HG03066 (cell line): ENCODE measurements at regions not wholly inside any gene's neighbourhood (a gene's known extent, or its start where the extent isn't known, plus 50 kb on each side); places are given as distances from the start of the nearest gene placed in this dataset.
"Not testable (repeated sequence)": the region's sequence is repeated elsewhere in the genome, so short reads cannot be mapped to it uniquely, and the experiment has no call there.

Source experiments
- ATAC-seq: cut with Tn5 transposase; IDR thresholded peaks from one replicate; pipeline ENCODE4 v1.9.1; 2021; ENCODE audit warnings: low read depth; ENCODE audit not compliant: unreplicated experiment

DNA sequence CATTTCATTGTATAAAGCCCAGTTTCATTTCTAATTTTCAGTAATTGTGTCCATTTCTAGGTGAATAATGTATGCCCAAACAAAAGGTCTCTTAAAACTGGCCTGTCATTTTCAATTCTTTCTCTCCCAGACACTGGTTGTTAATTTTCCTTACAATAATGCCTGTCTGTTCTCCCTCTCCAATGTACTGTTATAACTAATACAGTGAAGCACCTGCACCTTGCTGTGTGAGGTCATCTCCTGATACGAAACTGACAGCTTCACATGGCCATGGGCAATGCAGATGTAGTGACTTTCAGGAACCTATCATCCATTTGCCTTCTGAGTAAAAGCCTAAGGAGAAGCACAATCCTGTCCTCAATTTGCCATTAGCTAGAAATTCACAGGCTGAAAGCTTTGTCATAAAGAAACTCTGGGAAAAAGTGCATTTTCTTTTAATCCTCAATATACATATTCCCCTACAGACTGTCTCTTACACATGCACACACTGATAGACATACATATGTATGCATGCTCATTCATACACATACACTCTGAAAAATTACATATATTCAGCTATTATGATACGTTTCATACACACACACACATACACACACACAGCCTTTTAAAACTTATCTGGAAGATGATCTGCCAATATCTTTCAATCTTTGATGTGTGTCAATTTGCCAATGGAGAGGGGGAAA is 1030.3 kb downstream of the TDRD15 start:
- ATAC-seq = no peak

GRCh38 chr2:22156661-22157060 is 1032.9 kb downstream of the TDRD15 start:
- not testable (repeated sequence) for ATAC-seq

DNA sequence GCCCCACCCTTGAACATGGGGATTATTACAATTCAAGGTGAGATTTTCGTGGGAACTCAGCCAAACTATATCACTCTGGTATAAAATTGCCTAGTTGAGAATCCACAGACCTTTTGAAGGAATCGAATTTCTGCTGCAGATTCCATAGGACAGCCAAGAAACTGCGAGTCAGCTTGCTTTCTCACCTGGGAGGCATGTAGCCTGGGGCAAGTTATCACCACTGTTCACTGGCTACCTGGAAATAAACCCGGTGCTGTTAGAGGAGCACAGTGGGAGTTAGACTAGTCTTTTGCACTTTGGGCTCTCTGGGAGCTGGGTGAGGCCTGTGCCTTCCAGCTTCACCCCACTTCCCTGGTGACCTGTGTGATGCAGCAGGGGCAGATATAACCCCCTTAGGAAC is 1043.5 kb downstream of the TDRD15 start:
- ATAC-seq = no peak

DNA sequence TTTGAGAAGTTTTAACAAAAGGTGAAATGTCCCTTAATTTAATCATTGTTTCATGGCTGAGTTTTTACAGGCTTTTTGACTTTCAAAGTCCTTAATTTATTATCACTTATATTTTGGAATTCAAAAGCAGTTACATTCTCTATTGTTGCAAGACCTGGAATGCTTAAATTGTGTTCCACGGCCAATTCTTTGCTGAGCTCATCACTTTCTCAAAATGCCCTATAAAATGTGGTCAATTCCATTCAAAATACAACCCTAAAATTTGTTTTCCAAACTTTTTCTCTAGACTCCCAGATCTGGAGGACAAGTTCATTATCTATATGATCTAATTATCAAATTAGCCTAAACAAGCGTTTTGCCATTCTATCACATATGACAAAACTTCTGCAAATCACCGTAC is 1051.2 kb downstream of the TDRD15 start:
- ATAC-seq = no peak

- ATAC-seq = no peak
These were observed 1061.5 kb downstream of the TDRD15 start for GRCh38 chr2:22185251-22185650.

DNA sequence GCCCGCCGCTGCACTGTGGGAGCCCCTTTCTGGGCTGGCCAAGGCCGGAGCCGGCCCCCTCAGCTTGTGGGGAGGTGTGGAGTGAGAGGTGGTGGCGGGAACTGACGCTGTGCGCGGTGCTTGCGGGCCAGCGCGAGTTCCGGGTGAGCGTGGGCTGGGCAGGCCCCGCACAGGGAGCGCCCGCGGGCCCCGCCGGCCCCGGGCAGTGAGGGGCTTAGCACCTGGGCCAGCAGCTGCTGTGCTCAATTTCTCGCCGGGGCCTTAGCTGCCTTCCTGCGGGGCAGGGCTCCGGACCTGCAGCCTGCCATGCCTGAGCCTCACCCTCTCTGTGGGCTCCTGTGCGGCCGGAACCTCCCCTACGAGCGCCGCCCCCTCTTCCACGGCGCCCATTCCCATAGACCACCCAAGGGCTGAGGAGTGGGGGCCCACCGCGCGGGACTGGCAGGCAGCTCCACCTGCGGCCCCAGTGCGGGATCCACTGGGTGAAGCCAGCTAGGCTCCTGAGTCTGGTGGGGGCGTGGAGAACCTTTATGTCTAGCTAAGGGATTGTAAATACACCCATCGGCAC is 1062.6 kb downstream of the TDRD15 start:
- not testable (repeated sequence) for ATAC-seq

DNA sequence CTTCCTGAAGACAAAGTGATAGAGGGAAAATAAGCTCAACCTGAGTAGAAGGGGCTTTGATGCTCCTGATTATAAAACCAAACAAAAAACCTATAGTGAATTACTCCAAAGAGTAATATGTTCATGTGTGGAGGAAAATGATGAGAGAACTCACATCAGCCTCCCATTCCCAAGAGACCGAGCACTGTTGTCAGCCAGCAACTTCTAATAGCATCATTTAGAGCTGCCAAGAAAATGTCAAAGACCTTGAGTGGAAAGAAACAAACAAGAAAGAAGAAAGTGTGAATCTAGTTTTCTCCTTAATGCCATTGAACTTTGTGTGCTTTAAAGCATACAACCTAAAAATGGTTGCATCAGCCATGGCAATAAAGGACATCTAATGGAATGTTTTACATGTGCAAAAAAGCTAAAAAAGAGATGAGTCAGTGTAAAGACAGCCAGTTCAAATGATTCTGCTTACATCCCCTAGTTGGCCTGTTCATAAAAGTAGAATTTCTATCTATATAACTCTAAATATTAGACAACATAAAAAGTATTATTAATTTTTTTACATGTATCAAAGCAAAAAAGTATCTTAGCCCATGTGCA is 1066.2 kb downstream of the TDRD15 start:
- ATAC-seq = no peak

DNA sequence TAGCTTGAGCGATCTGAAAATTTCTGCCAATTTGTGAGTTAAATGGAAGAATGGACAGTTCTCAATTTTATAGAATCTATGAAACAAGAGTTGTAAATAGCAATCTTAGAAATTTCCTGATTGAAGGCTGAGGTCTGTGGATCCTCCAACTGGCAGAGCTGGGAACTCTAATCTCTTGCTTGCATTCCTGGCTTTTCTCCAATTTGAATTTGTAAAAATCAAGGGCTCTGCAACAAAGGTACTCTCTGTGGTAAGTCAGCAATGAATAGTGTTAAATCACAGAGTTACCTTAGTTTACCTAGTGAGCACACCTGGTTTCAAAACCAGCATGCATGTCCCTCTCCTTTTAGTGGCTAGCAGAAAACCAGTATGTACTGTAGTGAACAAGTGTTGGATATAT is 1070.5 kb downstream of the TDRD15 start:
- ATAC-seq = no peak

DNA sequence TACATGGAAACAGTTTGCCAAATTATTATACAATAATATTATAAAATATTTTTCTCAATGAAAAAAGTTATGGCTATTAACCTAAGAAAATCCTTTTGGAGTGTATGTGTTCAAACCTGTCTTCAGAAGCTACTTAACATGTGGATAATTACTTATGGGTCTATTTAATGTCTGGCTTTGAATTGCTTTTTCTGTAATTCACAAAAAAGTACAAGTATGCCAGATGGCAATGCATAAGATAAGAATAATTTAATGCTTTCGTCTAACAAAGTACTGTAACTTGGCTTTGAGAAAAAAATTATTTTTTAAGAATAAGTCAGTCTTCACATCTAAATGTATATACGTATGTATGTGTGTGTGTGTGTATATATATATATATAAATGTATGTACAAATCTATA is 1073.0 kb downstream of the TDRD15 start:
- ATAC-seq = no peak

DNA sequence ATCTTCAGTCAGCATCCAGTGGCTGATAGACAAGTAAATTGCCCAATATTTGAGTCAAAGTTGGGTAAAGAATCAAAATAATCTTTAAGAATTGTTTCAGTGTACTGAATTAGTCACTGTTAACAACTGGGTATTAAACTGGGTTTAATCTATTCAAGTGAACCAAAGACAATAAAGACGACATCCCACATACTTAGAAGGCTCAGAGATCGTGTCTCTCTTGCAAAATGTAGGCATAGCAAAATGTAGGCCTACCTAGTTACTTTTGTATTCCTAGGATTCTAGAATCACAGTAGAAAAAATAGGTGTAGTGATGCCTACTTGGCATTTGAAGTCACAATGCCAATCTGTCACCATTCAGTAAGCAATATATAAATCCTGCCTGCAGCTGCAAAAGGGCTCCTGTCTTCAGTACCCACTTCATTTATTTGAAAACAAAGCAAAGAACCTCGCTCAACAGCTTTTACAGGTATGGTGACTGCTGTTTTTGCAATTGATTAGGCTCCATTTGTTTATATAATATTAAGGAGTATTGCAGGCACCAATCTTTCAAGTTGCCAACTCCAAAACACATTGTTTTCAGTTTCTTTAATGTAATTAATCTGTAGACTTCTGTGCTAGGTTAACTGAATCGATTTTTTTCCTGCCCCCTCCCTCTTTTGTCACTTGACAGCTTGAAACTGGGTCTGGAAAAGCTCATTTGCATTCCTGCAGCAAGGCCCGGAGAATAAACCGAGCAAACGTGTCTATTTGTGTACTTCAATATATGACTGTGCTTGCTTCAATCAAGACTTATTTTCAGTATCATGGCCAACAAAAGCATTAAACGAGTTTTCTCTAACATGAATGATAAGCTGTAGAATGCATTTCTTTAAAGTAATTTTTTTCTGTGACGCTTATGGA is 1074.9 kb downstream of the TDRD15 start:
- no peak for ATAC-seq

DNA sequence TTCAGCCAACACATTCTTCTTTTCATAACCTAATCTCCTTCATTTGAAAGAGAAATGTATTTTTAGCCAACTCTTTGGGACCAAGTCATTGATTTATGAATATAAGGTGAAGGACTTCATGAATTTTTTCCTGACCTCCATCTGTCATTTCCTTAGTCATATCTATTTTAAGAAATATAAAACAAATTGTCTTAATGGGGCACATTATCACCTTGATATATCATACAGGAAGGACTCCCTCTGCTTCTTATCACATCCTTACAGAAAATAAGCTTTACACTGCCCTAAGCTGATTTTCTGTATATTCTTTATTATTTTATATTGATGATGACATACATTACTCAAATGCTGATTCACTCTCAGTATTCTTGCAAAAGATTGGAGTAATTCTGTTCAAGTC is 1076.2 kb downstream of the TDRD15 start:
- no peak for ATAC-seq

GRCh38 chr2:22209545-22209944 is 1085.8 kb downstream of the TDRD15 start:
- ATAC-seq = no peak

- ATAC-seq = no peak
These were observed 1089.5 kb downstream of the TDRD15 start for GRCh38 chr2:22213237-22213636.

DNA sequence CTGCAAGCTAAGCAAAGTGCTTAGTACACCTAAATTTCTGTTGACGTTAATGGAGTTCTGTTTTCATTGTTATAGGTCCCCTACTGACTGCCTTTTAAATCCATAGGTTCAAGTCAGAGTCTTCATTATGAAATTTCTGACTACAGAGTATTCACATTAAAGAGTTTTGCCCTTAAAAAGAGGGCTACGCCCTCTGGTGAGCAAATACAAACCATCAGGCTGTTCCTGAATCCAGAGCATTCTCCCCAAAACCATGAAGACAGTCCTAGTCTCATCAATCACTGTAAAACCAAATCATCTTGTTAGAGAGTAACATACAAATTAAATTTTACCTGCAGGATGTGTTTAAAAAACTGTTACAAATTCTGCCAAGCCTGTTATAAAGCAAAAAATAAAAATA is 1091.7 kb downstream of the TDRD15 start:
- ATAC-seq = no peak

DNA sequence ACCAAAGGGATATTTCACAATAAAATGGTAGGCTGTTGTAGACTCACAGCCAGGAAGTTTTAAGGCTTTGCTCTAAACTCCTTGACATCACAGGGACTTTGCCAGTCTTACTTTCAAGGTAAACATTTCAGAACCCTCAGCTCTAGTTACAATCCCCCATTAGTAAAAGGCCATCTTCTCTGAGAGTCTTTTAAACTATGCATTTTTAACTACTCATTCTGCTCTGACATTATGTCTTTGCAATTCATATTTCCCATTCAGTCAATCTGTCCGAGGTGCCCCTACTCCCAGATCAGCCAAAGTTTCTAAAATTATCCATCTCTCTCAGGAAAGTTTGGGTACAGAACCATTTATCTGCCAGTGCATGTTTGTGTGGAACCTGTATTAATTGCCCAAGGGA is 1094.1 kb downstream of the TDRD15 start:
- no peak for ATAC-seq

DNA sequence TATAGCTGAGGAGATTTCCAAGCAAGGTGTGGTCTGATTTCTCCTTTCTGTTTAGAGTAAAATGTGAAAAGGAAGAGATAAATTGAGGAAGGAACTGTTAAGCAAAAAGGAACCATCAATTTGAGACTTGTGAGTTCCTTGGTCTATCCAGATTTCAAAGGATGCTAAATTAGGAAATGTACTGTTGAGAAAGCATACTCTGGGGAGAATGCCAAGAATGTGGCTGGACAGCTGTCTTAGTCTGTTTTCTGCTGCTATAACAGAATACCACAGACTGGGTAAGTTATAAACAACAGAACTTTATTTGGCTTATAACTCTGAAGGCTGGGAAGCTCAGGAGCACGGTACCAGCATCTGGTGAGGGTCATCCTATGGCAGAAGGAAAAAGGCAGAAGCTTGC is 1097.2 kb downstream of the TDRD15 start:
- no peak for ATAC-seq

DNA sequence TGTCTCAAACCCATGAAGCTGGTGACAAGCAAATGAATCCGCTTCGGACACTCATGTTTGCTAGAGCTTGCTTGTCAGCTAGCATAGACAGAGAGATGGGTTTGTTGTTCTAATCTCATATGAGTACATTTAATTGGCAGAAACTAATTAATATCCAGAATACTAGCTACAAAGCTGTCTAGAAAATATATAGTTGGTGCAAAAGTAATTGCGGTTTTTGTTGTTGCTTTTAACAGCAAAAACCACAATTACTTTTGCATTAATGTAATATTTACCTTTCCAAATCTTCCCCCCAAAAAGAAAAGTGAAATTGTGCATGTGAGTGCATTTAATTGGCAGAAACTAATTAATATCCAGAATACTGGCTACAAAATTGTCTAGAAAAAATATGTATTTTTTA is 1115.2 kb downstream of the TDRD15 start:
- ATAC-seq = no peak

DNA sequence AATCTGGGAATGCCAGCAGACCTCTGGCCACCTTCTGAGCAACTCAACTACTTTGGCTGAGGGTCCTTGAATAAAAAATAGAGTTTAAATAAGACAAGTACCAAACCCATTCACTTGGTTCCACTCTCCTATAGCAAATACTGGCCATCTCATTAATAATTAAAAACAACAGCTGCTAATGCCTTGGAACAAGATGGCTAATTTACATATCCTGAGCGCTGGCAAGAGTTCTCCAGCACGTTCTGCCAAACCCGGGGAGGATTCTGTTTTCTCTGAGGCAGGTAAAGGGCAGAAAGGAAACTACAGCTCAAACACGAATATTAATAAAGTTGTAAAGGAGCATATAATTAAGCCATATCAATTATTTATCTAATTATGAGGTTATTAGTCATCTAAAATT is 1123.7 kb downstream of the TDRD15 start:
- no peak for ATAC-seq

DNA sequence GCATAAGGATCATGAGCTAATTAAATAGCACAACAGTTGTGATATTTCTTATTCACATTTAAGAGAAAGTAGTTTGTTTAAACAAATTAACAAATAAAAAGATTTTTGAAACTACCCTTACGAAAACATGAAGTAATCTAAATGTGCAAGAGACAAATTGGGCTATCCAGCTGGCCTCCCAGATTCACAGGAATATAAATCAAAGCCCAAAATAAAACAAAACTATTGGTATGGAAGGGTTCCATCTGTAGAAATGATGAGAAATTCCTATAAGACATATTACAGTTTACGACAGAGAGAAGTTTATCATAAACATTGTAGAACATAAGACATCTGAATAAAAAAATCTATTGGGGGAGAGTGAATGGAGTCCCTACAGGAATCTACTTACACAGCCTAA is 1125.1 kb downstream of the TDRD15 start:
- no peak for ATAC-seq

- no peak for ATAC-seq
These were observed 1129.4 kb downstream of the TDRD15 start for GRCh38 chr2:22253171-22253570.

- no peak for ATAC-seq
These were observed 1123.8 kb upstream of the KLHL29 start for GRCh38 chr2:22261165-22261564.
